H1 (cell line): ENCODE measurements at regions not wholly inside any gene's neighbourhood (a gene's known extent, or its start where the extent isn't known, plus 50 kb on each side); places are given as distances from the start of the nearest gene placed in this dataset.
A peak's percentile ranks its signal among the peaks of the same experiment; 100 is the strongest.

Experiments used
- CTCF ChIA-PET: fragments of 300-600 bp; sonication (Branson Sonifier 250); formaldehyde crosslinking; loops from one replicate; lab custom pipeline; 2021; ENCODE audit not compliant: partially characterized antibody; lab: Charles Lee
- POLR2A ChIA-PET: fragments of 300-600 bp; sonication (Branson Sonifier 250); formaldehyde crosslinking; loops from one replicate; lab custom pipeline; 2021; ENCODE audit warnings: inconsistent platforms; ENCODE audit not compliant: partially characterized antibody; lab: Charles Lee
- DNase-seq, 2 experiments: peaks; one replicate each; pipeline versions ENCODE4 v3.0.0 to v3.0.0-alpha.2; 2010 to 2022; ENCODE audit warnings: low spot score in 2 of 2, low read depth in 1 of 2, mixed read lengths in 1 of 2
- FAIRE-seq: peaks from 2 replicates; lab custom pipeline; 2011; peaks lifted over from hg19 to GRCh38; lab: Jason Lieb, UNC
- H2AFZ ChIP-seq: 2 replicates; pipeline ENCODE4 v1.8.1; 2012; ENCODE audit warnings: low read length, inconsistent platforms
- H2AK5ac ChIP-seq: 2 replicates; pipeline ENCODE4 v1.6.1; 2013; ENCODE audit warnings: low read depth, low read length
- H2BK120ac ChIP-seq: replicated peaks from 2 replicates; pipeline ENCODE3; 2013; ENCODE audit warnings: low read depth, low read length, inconsistent platforms
- H2BK12ac ChIP-seq: 2 replicates; pipeline ENCODE4 v1.6.1; 2013; ENCODE audit warnings: low read depth, low read length
- H2BK15ac ChIP-seq: 2 replicates; pipeline ENCODE4 v1.6.1; 2013; ENCODE audit warnings: low read length
- H2BK20ac ChIP-seq: 2 replicates; pipeline ENCODE4 v1.6.1; 2013; ENCODE audit warnings: low read length
- H2BK5ac ChIP-seq: 2 replicates; pipeline ENCODE4 v1.6.1; 2013; ENCODE audit warnings: low read depth, low read length
- H3K14ac ChIP-seq: 2 replicates; pipeline ENCODE4 v1.6.1; 2013; ENCODE audit warnings: inconsistent platforms; ENCODE audit not compliant: insufficient read length
- H3K18ac ChIP-seq: 2 replicates; pipeline ENCODE4 v1.6.1; 2013; ENCODE audit warnings: low read length; ENCODE audit errors: extremely low read depth
- H3K23ac ChIP-seq: 2 replicates; pipeline ENCODE4 v1.6.1; 2013; ENCODE audit warnings: inconsistent platforms; ENCODE audit not compliant: insufficient read length
- H3K23me2 ChIP-seq: 2 replicates; pipeline ENCODE4 v1.6.1; 2013; ENCODE audit warnings: low read depth, low read length
- H3K27ac ChIP-seq: 2 replicates; pipeline ENCODE4 v1.6.1; 2011; ENCODE audit warnings: low read depth, low read length, inconsistent platforms
- H3K27me3 ChIP-seq, 4 experiments: replicated peaks in 1 of 4; 1 replicate in 1 of 4; 2 replicates in 3 of 4; pipeline versions ENCODE4 v1.6.1 to v1.8.1; 2011 to 2013; ENCODE audit warnings: low read length in 3 of 4, mild to moderate bottlenecking in 3 of 4, inconsistent platforms in 2 of 4, mixed read lengths in 2 of 4, moderate library complexity in 1 of 4; ENCODE audit not compliant: control insufficient read depth in 3 of 4, insufficient read depth in 3 of 4; ENCODE audit errors: extremely low read depth in 1 of 4
- H3K36me3 ChIP-seq, 4 experiments: 2 replicates each; pipeline versions ENCODE4 v1.6.1 to v1.8.1; 2011 to 2013; ENCODE audit warnings: mild to moderate bottlenecking in 4 of 4, low read length in 3 of 4, moderate library complexity in 2 of 4, control low read depth in 1 of 4, inconsistent platforms in 1 of 4; ENCODE audit not compliant: insufficient read depth in 4 of 4, control insufficient read depth in 2 of 4
- H3K4ac ChIP-seq: replicated peaks from 2 replicates; pipeline ENCODE3; 2013; ENCODE audit warnings: low read length, low read depth, mixed read lengths, inconsistent platforms; ENCODE audit not compliant: insufficient read length
- H3K4me1 ChIP-seq, 4 experiments: replicated peaks in 1 of 4; 1 replicate in 1 of 4; 2 replicates in 3 of 4; pipeline versions ENCODE4 v1.6.1 to v1.8.1; 2011 to 2013; ENCODE audit warnings: low read length in 3 of 4, inconsistent platforms in 2 of 4, mixed read lengths in 1 of 4; ENCODE audit not compliant: insufficient read depth in 4 of 4, control insufficient read depth in 3 of 4
- H3K4me2 ChIP-seq, 2 experiments: 2 replicates each; pipeline versions ENCODE4 v1.6.1 to v1.8.1; 2011 to 2013; ENCODE audit warnings: low read depth in 2 of 2, low read length in 2 of 2, control low read depth in 1 of 2, inconsistent platforms in 1 of 2, mild to moderate bottlenecking in 1 of 2; ENCODE audit not compliant: insufficient read depth in 1 of 2
- H3K4me3 ChIP-seq, 4 experiments: fragments of 200-600, 300-600 bp in 1 of 4; sonication (generic), shearing (Covaris generic), sonication (Bioruptor Twin) in 1 of 4; 2 replicates each; pipeline versions ENCODE4 v1.5.1 to v1.8.1; 2011 to 2016; ENCODE audit warnings: low read length in 4 of 4, low read depth in 3 of 4, control low read depth in 2 of 4, inconsistent platforms in 2 of 4, mild to moderate bottlenecking in 2 of 4, mixed read lengths in 1 of 4, moderate library complexity in 1 of 4; ENCODE audit not compliant: insufficient read depth in 2 of 4; ENCODE audit errors: extremely low read depth in 1 of 4
- H3K56ac ChIP-seq: replicated peaks from 2 replicates; pipeline ENCODE3; 2013; ENCODE audit warnings: low read depth, mild to moderate bottlenecking, mixed read lengths, low read length, inconsistent platforms; ENCODE audit not compliant: insufficient read length
- H3K79me1 ChIP-seq: 2 replicates; pipeline ENCODE4 v1.6.1; 2013; ENCODE audit warnings: low read depth, low read length, control low read depth
- H3K79me2 ChIP-seq, 2 experiments: 2 replicates each; pipeline versions ENCODE4 v1.6.1 to v1.8.1; 2012 to 2013; ENCODE audit warnings: low read length in 2 of 2, mild to moderate bottlenecking in 2 of 2, inconsistent platforms in 1 of 2; ENCODE audit not compliant: insufficient read depth in 2 of 2, control insufficient read depth in 1 of 2
- H3K9ac ChIP-seq, 4 experiments: replicated peaks in 1 of 4; 1 replicate in 1 of 4; 2 replicates in 3 of 4; pipeline versions ENCODE4 v1.6.1 to v1.8.1; 2011 to 2013; ENCODE audit warnings: low read depth in 3 of 4, low read length in 3 of 4, control low read depth in 2 of 4, mild to moderate bottlenecking in 2 of 4, moderate library complexity in 2 of 4, inconsistent platforms in 1 of 4; ENCODE audit errors: extremely low read depth in 1 of 4
- H3K9me3 ChIP-seq, 2 experiments: 2 replicates each; pipeline versions ENCODE4 v1.6.1 to v1.8.1; 2012 to 2013; ENCODE audit warnings: mild to moderate bottlenecking in 2 of 2, moderate library complexity in 2 of 2, control low read depth in 1 of 2, inconsistent platforms in 1 of 2, low read depth in 1 of 2, low read length in 1 of 2, mixed read lengths in 1 of 2; ENCODE audit not compliant: insufficient read depth in 2 of 2
- H4K20me1 ChIP-seq, 2 experiments: replicated peaks in 1 of 2; 2 replicates each; pipeline versions ENCODE3 to v1.8.1; 2011 to 2013; ENCODE audit warnings: inconsistent platforms in 2 of 2, low read length in 2 of 2, mild to moderate bottlenecking in 1 of 2; ENCODE audit not compliant: insufficient read depth in 2 of 2, control insufficient read depth in 1 of 2
- H4K5ac ChIP-seq: 2 replicates; pipeline ENCODE4 v1.6.1; 2013; ENCODE audit warnings: low read length, low read depth, mixed read lengths, inconsistent platforms; ENCODE audit not compliant: insufficient read length
- H4K8ac ChIP-seq: 2 replicates; pipeline ENCODE4 v1.8.0; 2013; ENCODE audit warnings: mild to moderate bottlenecking, moderate library complexity, low read length, inconsistent platforms; ENCODE audit not compliant: insufficient read depth; ENCODE audit errors: extremely low read depth
- H4K91ac ChIP-seq: replicated peaks from 2 replicates; pipeline ENCODE3; 2013; ENCODE audit warnings: low read length, mixed read lengths, inconsistent platforms; ENCODE audit not compliant: insufficient read length
- ATF3 ChIP-seq: IDR thresholded peaks from 2 replicates; pipeline ENCODE4 v1.6.1; 2011; ENCODE audit warnings: low read depth, mild to moderate bottlenecking, low read length; ENCODE audit not compliant: insufficient read depth
- BACH1 ChIP-seq: IDR thresholded peaks from 2 replicates; pipeline ENCODE4 v1.6.1; 2012; ENCODE audit warnings: low read length, improper control_type of control experiment
- CHD2 ChIP-seq: IDR thresholded peaks from 2 replicates; pipeline ENCODE4 v1.6.1; 2012; ENCODE audit warnings: low read length, improper control_type of control experiment
- JUND ChIP-seq: IDR thresholded peaks from 2 replicates; pipeline ENCODE4 v1.6.1; 2011; ENCODE audit warnings: mild to moderate bottlenecking, improper control_type of control experiment, low read length
- RXRA ChIP-seq: IDR thresholded peaks from 2 replicates; pipeline ENCODE4 v1.6.1; 2011; ENCODE audit warnings: low read depth, mild to moderate bottlenecking, low read length, moderate library complexity; ENCODE audit not compliant: insufficient read depth
- SP2 ChIP-seq: IDR thresholded peaks from 2 replicates; pipeline ENCODE4 v1.6.1; 2012; ENCODE audit warnings: mild to moderate bottlenecking, low read length, inconsistent platforms
- SP4 ChIP-seq: IDR thresholded peaks from 2 replicates; pipeline ENCODE4 v1.6.1; 2012; ENCODE audit warnings: low read length, inconsistent platforms
- WGBS, 2 experiments: shearing (Covaris generic) in 1 of 2; methylation state at CpG; one replicate each; pipeline versions ENCODE4 v1.1.6 to v1.1.7; 2013 to 2015; ENCODE audit warnings: low lambda C conversion rate in 2 of 2, mixed read lengths in 2 of 2, inconsistent platforms in 1 of 2, low coverage in 1 of 2, missing lambda C conversion rate in 1 of 2; ENCODE audit not compliant: insufficient replicate concordance in 2 of 2, insufficient coverage in 1 of 2, insufficient read length in 1 of 2; ENCODE audit errors: extremely low coverage in 1 of 2, missing lambda C conversion rate in 1 of 2; 5-methylcytosine and 5-hydroxymethylcytosine counted together

GRCh38 chr3:65048151-65048550 lies 360.4 kb upstream of the ADAMTS9 start:
- DNase-seq = no peak
- no peak overlapping the region for H3K23ac ChIP-seq
- H2BK12ac ChIP-seq = no peak overlapping the region
- WGBS, 2 experiments = 91% methylated on average over 1 of the region's 1 CpG; no CpG with 5 or more reads in 1 of the 2 experiments
- H2BK15ac ChIP-seq = 0 out of 2 replicates have a peak overlapping the region, but pooled peaks have one; percentile 10
- H2BK120ac ChIP-seq = no peak overlapping the region
- no peak overlapping the region for H4K5ac ChIP-seq
- H4K8ac ChIP-seq = no peak overlapping the region
- H3K79me2 ChIP-seq = no peaks in the 10 kb centered on the region
- no peak overlapping the region for H2BK5ac ChIP-seq
- no peak overlapping the region for H3K4me2 ChIP-seq
- H2BK20ac ChIP-seq = no peak overlapping the region
- no peak overlapping the region for H3K18ac ChIP-seq
- H2AK5ac ChIP-seq = no peak overlapping the region
- H3K23me2 ChIP-seq = no peaks in the 10 kb centered on the region
- no peak overlapping the region for H3K4ac ChIP-seq
- H3K27ac ChIP-seq = no peak overlapping the region
- H3K56ac ChIP-seq = no peak overlapping the region
- no peak overlapping the region for H4K91ac ChIP-seq
- no peak overlapping the region for H3K4me3 ChIP-seq
- no peak overlapping the region for H2AFZ ChIP-seq
- no peak overlapping the region for H3K14ac ChIP-seq
- 0 out of 4 replicates have a peak, but pooled peaks cover 0 to 4% of the 10 kb centered on the region in 2 experiments for H3K9me3 ChIP-seq
- no peak for TF ChIP-seq ATF3
- TF ChIP-seq RXRA = no peak
- TF ChIP-seq SP2 = no peak
- no peak for TF ChIP-seq CHD2
- no peak for TF ChIP-seq JUND
- no peak for TF ChIP-seq BACH1
- TF ChIP-seq SP4 = no peak
- TF ChIP-seq, all 59 proteins: peak for 0
- CTCF ChIA-PET = interaction anchor here (1.6 to 3.4 kb wide), 3 partner anchors 12 to 122 kb away, joined by 3 to 11 read pairs (median 6); no protein-coding TSS in a partner anchor
- H3K79me1 ChIP-seq = no peaks in the 10 kb centered on the region
- H3K36me3 ChIP-seq = no peaks in the 10 kb centered on the region
- FAIRE-seq = no peak
- POLR2A ChIA-PET = no interaction called here
- H3K4me1 ChIP-seq = no peaks in the 10 kb centered on the region
- H3K27me3 ChIP-seq = no peaks in the 10 kb centered on the region
- H3K9ac ChIP-seq = no peak overlapping the region
- H4K20me1 ChIP-seq = no peaks in the 10 kb centered on the region
